ENCODE measurements at regions not wholly inside any gene's neighbourhood (a gene's known extent, or its start where the extent isn't known, plus 50 kb on each side); places are given as distances from the start of the nearest gene placed in this dataset.
"Not testable (repeated sequence)": the region's sequence is repeated elsewhere in the genome, so short reads cannot be mapped to it uniquely, and the experiment has no call there.

DNA sequence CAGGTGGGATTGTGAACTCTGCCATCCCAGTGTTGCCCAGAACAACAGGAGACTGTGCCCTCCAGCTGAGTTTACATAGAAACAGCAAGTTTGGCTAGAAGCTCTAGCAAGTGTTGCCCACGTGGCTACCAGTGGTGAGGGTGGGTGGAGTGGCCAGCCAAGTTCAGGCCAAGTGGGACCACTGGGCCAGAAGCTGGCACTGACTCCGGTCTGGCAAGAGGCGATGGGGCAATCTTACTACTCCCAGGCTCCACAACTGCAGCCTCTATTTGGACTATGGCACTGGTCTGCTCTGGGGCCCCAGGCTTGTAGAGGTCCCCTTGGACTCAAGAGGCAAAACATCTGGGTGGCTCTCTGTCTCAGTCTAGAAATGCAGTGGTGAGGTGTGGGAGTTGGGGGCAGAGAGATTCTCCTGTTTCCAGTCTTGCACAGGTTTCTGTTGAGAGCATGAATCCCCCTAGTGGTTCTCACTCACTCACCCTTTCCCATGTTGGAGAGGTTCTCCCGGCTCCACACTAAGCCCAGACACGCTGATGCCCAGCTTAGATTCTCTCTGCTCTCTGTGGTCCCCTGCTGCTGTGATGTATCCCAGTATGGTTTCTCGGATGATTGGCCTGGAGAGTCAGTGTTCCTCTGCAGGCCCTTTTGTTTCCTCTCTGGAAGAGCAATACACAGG, 615.3 kb downstream of the PDHA2 start:
- Histone ChIP-seq H3K9me3 (ENCODE audit: control insufficient read depth, insufficient read depth, low read length) (no peaks in the 10 kb centered on the region), H3K4me1 (ENCODE audit: insufficient read depth, low read length) (no peaks in the 10 kb centered on the region), H3K9ac (ENCODE audit: low read depth, low read length) (no peak overlapping the region), H3K36me3 (ENCODE audit: insufficient read depth, low read length) (no peaks in the 10 kb centered on the region)

DNA sequence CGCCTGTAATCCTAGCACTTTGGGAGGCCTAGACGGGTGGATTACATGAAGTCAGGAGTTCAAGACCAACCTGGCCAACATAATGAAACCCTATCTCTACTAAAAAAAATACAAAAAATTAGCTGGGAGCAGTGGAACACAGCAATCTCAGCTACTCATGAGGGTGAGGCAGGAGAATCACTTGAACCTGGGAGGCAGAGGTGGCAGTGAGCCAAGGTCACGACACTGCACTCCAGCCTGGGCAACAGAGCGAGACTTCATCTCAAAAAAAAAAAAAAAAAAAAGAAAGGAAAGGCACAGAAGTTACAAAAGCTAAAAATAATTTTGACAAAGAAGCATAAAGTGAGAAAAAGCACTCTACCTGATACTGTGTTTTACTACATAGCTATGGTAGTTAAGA, 618.1 kb downstream of the PDHA2 start:
- H3K9me3 ChIP-seq (ENCODE audit: control insufficient read depth, insufficient read depth, low read length); H3K4me1 ChIP-seq (ENCODE audit: insufficient read depth, low read length); H3K9ac ChIP-seq (ENCODE audit: low read depth, low read length); H3K36me3 ChIP-seq (ENCODE audit: insufficient read depth, low read length): not testable (repeated sequence)

DNA sequence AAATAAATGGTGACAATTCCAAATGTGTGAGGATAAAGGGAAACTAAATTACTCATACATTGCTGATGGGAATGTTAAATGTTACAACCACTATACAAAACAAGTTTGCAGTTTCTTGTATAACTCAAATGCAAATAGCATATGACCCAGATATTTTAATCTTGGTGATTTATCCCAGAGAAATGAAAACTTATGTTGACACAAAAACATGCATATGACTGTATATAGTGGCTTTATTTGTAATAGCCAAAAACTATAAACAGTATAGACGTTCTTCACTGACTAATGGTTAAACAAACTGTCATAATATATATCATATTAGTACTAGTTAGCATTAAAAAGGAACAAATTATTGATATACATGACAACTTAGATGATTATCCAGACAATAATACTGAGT, 619.2 kb downstream of the PDHA2 start:
- Histone ChIP-seq H3K4me1 (ENCODE audit: insufficient read depth, low read length) (no peaks in the 10 kb centered on the region), H3K36me3 (ENCODE audit: insufficient read depth, low read length) (no peaks in the 10 kb centered on the region), H3K9ac (ENCODE audit: low read depth, low read length) (no peak overlapping the region), H3K9me3 (ENCODE audit: control insufficient read depth, insufficient read depth, low read length) (no peaks in the 10 kb centered on the region)

DNA sequence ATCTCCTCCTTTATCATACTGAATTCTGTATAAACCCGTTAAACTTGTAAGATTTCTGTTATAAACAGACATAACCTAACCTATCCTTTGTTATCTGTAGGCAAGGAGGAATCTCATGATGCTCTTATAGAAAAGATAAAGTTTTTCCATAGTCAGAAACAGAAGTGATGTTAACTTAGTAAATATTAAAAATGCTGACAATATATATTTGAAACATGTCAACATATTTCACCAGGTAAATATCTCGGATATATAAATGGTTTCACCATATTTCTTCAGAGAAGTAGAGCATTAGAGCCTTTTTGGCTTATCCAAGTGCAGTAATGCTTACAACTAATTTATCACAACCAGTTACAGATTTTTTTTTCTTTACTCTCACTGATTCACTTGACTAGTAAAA, 625.9 kb downstream of the PDHA2 start:
- Histone ChIP-seq H3K9me3 (ENCODE audit: control insufficient read depth, insufficient read depth, low read length) (peaks cover 3% of the 10 kb centered on the region), H3K36me3 (ENCODE audit: insufficient read depth, low read length) (no peaks in the 10 kb centered on the region), H3K9ac (ENCODE audit: low read depth, low read length) (no peak overlapping the region), H3K4me1 (ENCODE audit: insufficient read depth, low read length) (no peaks in the 10 kb centered on the region)

DNA sequence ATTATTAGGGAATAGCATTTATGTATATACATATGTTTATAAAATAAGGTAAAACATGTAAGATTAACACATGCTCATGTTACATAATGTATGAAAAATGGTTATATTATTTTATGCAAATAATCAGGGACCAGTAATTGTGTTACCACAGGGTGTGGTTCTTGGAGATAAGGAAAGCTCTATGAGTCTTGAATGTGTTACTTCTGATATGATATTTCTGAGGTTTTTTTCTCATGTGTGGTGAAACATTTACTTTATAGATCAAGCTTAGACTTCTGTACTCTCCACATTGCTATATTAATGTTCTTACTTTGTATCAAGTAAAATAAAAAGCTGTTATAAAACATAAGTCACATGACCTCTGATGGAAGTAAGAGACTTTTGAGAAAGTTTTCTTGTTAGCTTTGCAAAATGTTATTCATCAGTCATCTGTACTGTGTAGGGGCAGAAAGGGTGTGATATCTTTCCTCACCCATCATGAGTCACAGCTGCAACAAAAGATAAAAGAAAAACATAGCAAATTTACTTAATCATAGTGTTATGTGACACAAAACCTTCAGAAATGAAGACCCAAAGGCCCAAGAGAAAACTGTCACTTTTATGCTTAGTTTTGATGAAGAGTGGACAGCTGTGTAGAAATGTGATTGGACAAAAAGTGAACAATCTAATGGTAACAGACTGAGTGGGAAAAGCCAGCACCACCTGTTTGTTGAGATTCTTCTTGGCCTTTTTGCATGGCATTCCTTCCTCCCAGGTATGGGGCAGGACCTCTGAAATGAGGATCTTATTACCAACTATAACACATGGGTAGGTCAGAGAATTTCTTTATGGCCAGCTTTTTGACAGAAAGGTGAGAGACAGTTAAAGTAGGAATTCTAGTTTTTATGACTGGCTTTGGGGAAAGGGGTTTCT, 632.3 kb downstream of the PDHA2 start:
- Histone ChIP-seq H3K9me3 (ENCODE audit: control insufficient read depth, insufficient read depth, low read length) (peaks cover 8% of the 10 kb centered on the region), H3K36me3 (ENCODE audit: insufficient read depth, low read length) (no peaks in the 10 kb centered on the region)

DNA sequence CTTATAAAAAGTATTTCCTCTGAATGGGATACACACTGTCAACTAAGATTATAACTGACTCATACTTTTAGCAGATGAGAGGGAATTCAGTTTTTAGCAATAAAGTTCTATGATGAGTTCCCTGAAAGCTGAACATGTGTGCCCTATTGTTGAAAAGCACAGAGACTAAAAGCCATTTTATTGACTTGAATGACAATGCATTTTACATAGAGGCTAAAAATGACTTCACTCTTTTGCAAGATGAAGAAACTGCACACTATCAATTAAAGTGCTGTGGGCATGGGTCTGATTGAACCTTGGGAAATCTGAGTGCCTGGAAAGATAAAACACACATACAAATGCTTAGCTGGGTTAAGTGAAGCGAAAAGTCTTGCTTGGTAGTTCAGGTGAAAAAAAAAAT, 633.4 kb downstream of the PDHA2 start:
- H3K9me3 ChIP-seq (ENCODE audit: control insufficient read depth, insufficient read depth, low read length), result peaks cover 14% of the 10 kb centered on the region; the same call in 1 of the 2 replicates
- no peaks in the 10 kb centered on the region for H3K4me1 ChIP-seq (ENCODE audit: insufficient read depth, low read length)
- H3K9ac ChIP-seq (ENCODE audit: low read depth, low read length), result no peak overlapping the region
- H3K36me3 ChIP-seq (ENCODE audit: insufficient read depth, low read length), result no peaks in the 10 kb centered on the region

More for the DNA sequence above, 632.3 kb downstream of the PDHA2 start:
- H3K4me1 ChIP-seq (ENCODE audit: insufficient read depth, low read length), result no peaks in the 10 kb centered on the region
- H3K9ac ChIP-seq (ENCODE audit: low read depth, low read length), result no peak overlapping the region

DNA sequence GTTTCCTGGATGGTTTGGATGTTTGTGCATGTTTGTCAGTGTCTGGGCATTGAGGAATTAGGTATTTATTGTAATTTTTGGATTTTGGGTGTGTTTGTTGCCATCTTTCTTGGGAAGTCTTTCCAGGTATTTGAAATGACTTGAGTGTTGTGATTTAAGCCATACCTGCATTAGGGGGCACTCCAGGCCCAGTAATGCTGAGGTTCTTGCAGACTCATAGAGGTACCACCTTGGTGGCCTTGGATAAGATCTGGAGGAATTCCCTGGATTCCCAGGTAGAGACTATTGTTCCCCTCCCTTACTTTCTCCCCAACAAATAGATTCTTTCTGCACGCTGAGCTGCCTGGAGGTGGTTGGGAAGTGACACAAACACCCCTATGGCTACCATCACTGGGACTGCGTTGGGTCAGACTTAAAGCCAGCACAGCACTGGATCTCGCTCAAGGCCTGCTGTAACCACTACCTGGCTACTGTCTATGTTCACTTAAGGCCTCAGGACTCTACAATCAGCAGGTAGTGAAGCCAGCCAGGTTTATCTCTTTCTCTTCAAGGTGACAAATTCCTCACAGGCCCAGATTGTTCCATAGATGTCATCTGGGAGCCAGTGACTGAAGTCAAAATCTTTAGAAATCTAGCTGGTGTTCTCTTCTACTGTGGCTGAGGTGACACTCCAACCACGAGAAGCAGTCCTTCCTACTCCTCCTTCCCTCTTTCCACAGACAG, 643.6 kb downstream of the PDHA2 start:
- Histone ChIP-seq H3K4me1 (ENCODE audit: insufficient read depth, low read length) (no peaks in the 10 kb centered on the region), H3K9me3 (ENCODE audit: control insufficient read depth, insufficient read depth, low read length) (peaks cover 5% of the 10 kb centered on the region; the same call in 1 of the 2 replicates), H3K9ac (ENCODE audit: low read depth, low read length) (no peak overlapping the region)

DNA sequence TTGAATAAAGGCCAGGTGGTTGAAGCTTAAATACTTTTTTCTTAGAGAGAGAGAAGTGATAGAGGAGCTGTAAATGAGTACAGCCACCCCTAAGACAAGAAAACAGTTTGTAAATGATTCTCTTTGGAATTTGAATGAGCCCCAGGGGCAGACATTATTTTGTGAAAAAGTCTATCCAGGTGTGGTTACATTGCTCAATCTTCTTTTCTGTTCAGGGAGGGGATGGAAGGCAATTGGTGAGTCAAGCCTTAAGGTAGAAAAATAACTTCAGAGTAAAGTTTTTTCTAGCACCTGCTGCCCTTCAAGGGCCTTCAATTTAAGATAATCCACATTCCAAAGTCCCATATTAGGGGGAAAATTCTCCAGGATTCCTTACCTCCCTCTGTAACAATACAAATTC, 646.7 kb downstream of the PDHA2 start:
- Histone ChIP-seq H3K9me3 (ENCODE audit: control insufficient read depth, insufficient read depth, low read length) (no peaks in the 10 kb centered on the region; the same call in 1 of the 2 replicates), H3K9ac (ENCODE audit: low read depth, low read length) (no peak overlapping the region), H3K4me1 (ENCODE audit: insufficient read depth, low read length) (no peaks in the 10 kb centered on the region), H3K36me3 (ENCODE audit: insufficient read depth, low read length) (no peaks in the 10 kb centered on the region)

More for the DNA sequence above, 643.6 kb downstream of the PDHA2 start:
- H3K36me3 ChIP-seq (ENCODE audit: insufficient read depth, low read length), result no peaks in the 10 kb centered on the region

DNA sequence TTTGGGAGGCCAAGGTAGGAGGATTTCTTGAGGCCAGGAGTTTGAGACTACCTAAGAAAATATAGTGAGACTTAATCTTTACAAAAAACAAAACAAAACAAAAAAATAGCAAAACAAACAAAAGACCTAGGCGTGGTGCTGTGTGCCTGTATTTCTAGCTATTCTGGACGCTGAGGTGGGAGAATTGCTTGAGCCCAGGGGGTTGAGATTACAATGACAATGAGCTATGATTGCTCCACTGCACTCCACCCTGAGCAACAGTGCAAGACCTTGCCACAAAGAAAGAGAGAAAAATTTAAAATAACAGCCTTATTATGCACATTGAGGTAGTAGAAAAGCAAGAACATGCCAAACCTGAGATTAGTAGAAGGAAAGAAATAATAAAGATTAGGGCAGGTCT, 657.7 kb downstream of the PDHA2 start:
- Histone ChIP-seq H3K9me3 (ENCODE audit: control insufficient read depth, insufficient read depth, low read length) (no peaks in the 10 kb centered on the region; the same call in 1 of the 2 replicates), H3K36me3 (ENCODE audit: insufficient read depth, low read length) (no peaks in the 10 kb centered on the region), H3K9ac (ENCODE audit: low read depth, low read length) (no peak overlapping the region), H3K4me1 (ENCODE audit: insufficient read depth, low read length) (no peaks in the 10 kb centered on the region)

DNA sequence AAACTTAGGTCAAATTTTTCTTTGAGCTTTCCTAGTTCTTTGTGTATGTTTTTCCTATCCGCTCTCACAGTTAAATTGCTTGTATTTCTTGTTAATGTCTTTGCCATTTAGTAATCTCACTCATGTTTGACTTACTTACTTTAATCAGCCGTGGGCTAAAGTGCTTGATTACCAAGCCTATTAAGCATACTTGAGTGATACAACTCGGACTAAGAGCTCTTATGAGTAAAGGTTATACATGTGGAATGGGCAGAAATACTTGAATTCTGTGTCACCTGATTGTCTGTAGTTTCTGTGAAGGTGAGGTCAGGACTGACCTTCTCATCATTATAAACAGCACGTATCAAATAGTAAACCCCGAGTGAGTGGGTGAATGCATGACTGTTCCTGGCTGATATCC, 664.5 kb downstream of the PDHA2 start:
- Histone ChIP-seq H3K9me3 (ENCODE audit: control insufficient read depth, insufficient read depth, low read length) (no peaks in the 10 kb centered on the region), H3K4me1 (ENCODE audit: insufficient read depth, low read length) (no peaks in the 10 kb centered on the region), H3K9ac (ENCODE audit: low read depth, low read length) (no peak overlapping the region), H3K36me3 (ENCODE audit: insufficient read depth, low read length) (no peaks in the 10 kb centered on the region)

DNA sequence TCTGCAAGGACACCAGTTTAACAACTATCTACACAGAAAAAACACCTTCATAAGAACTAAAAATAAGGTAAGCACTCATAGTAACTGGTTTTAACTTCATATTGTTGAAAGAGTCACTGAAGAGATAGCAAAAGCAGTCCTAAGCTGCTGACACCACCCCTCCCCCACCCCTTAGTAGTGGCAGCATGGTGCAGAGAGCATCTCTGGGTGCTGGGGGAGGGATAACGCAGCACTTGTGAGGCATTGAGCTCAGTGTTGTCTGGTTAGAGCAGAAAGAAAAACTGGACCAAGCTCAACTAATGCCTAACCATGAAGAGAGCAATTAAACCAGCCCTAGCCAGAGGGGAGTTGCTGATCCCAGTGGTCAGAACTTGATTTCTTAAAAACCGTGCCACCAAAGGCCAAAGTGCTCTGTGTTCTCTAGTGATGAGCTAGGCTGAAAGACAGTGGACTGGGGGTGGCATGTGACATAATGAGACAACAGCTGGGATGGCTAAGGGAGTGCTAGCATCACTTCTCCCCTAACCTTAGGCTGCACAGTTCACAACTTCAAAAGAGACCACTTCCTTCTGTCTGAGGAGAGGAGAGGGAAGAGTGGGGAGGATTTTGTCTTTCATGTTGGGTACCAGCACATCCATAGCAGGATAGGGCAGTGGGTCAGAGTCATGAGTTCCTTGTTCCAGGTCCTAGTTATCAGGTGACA, 669.3 kb downstream of the PDHA2 start:
- H3K36me3 ChIP-seq (ENCODE audit: insufficient read depth, low read length), result no peaks in the 10 kb centered on the region
- H3K9ac ChIP-seq (ENCODE audit: low read depth, low read length), result no peak overlapping the region
- H3K9me3 ChIP-seq (ENCODE audit: control insufficient read depth, insufficient read depth, low read length), result peaks cover 3% of the 10 kb centered on the region; the same call in 1 of the 2 replicates
- H3K4me1 ChIP-seq (ENCODE audit: insufficient read depth, low read length), result no peaks in the 10 kb centered on the region

DNA sequence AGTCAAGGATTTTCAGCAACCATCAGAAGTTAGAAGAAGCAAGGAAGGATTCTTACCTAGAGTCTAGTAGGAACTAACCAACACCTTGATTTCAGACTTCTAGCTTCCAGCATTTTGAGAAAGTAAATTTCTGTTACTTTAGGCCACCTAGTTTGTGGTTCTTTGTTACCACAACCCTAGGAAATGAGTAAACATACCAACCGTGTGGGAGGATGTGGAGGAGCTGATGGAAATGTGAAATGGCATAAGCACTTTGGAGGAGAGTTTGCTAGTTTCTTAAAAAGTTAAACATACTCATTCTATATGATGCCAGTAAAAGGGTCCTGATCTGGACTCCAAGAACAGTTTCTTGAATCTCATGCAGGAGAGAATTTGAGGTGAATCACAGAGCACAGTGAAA, 679.4 kb downstream of the PDHA2 start:
- H3K4me1 ChIP-seq (ENCODE audit: insufficient read depth, low read length), result no peaks in the 10 kb centered on the region
- H3K9me3 ChIP-seq (ENCODE audit: control insufficient read depth, insufficient read depth, low read length), result no peaks in the 10 kb centered on the region
- no peaks in the 10 kb centered on the region for H3K36me3 ChIP-seq (ENCODE audit: insufficient read depth, low read length)
- H3K9ac ChIP-seq (ENCODE audit: low read depth, low read length), result no peak overlapping the region

DNA sequence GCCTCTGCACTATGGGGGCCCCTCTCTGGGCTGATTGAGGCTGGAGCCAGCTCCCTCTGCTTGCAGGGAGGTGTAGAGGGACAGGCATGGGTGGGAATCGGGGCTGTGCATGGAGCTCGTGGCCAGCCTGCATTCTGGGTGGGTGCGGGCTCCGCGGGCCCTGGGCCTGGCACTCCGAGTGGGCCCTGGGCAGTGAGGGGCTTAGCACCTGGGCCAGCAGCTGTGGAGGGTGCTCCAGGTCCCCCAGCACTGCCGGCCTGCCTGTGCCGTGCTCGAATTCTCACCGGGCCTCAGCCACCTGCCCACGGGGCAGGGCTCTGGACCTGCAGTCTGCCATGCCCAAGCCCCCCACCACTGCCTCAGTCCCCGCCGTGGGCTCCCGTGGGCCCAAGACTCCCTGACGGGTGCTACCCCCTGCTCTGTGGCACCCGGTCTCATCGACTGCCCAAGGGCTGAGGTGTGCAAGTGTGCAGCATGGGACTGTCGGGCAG, 681.2 kb downstream of the PDHA2 start:
- Histone ChIP-seq H3K4me1 (ENCODE audit: insufficient read depth, low read length) (no peaks in the 10 kb centered on the region), H3K9ac (ENCODE audit: low read depth, low read length) (no peak overlapping the region), H3K36me3 (ENCODE audit: insufficient read depth, low read length) (no peaks in the 10 kb centered on the region), H3K9me3 (ENCODE audit: control insufficient read depth, insufficient read depth, low read length) (no peaks in the 10 kb centered on the region)

DNA sequence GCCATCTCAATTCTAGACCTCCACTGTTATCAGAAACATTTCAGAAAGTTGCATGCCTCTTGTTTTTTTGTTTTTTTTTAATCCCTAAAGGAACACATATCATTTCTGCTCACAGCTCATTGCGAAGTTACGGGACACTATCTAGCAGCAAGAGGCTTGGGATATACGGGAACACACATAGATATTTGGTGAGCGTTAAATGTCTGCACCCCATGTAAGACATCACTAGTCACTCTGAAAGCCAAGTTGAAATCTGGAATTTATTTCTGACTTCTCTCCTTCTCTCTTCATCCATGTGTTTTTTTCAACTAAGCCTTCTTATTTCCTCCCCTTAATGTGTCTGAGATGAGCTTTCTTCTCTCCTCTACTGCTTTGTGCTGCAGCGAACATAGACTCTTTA, 683.7 kb downstream of the PDHA2 start:
- H3K36me3 ChIP-seq (ENCODE audit: insufficient read depth, low read length), result no peaks in the 10 kb centered on the region
- H3K9ac ChIP-seq (ENCODE audit: low read depth, low read length), result no peak overlapping the region
- H3K9me3 ChIP-seq (ENCODE audit: control insufficient read depth, insufficient read depth, low read length), result no peaks in the 10 kb centered on the region

More for the DNA sequence above, 683.7 kb downstream of the PDHA2 start:
- no peaks in the 10 kb centered on the region for H3K4me1 ChIP-seq (ENCODE audit: insufficient read depth, low read length)

Measured in ES-I3 (cell line).